ENCODE measurements at regions not wholly inside any gene's neighbourhood (a gene's known extent, or its start where the extent isn't known, plus 50 kb on each side); places are given as distances from the start of the nearest gene placed in this dataset.
A peak's percentile ranks its signal among the peaks of the same experiment; 100 is the strongest.

- no peak for DNase-seq
These were observed 464.1 kb upstream of the ARHGEF26 start for GRCh38 chr3:153657046-153657445.

DNA sequence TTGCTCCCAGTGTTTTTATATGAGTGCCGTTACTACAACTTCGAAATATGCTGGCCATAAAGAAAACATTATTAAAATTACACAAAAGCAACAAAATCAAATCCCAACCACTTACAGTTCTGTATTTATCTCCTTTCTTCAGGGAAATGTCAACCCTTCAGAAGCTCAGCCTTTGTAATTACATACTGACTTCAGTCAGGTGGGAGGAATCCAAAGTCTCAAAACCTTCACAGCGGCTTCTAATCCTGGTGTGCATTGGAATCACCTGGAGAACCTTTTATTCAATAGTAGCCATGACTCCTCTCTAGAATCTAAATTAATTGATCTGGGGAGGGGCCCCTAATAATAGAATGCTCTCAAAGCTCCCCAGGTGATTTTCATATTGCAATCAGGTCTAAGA lies 463.7 kb upstream of the ARHGEF26 start:
- no peak for DNase-seq

DNA sequence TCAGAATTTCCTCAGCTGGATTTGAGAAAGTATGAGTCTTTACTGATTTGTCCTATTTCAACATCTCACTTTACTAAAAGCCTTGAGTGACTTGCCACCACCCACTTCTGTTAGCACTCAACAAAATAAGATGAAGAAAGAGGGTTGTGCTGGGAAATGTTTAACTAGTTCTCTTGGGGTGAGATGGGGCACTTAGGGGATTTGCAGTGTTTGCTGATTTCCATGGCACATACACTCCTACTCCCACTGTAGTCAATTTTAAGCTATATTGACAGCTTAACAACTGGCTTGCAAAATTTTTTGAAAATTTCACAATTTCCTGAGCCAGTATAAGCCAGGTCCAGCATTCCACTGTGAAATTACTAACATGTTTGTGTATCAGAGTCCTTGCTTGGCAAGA lies 463.1 kb upstream of the ARHGEF26 start:
- DNase-seq: no peak

GRCh38 chr3:153666991-153667740 lies 454.0 kb upstream of the ARHGEF26 start:
- no peak for DNase-seq

DNA sequence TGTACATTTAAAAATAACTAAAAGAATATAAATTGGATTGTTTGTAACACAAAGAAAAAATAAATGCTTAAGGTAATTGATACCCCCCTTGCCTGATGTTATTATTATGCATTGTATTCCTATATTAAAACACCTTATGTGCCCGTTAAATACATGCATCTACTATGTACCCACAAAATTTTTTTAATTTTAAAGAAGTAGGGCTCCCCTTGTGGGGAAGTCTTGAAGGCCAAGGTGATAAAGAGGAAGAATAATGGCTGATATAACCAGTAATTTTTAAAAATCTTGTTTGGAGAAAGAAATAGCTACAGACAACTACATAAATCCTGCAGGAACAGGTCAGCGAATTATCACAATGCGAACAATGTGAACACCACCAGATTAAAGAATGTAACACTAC lies 451.7 kb upstream of the ARHGEF26 start:
- no peak for DNase-seq

GRCh38 chr3:153670577-153670976 lies 450.6 kb upstream of the ARHGEF26 start:
- no peak for DNase-seq

GRCh38 chr3:153673853-153674252 lies 447.3 kb upstream of the ARHGEF26 start:
- DNase-seq: no peak

DNA sequence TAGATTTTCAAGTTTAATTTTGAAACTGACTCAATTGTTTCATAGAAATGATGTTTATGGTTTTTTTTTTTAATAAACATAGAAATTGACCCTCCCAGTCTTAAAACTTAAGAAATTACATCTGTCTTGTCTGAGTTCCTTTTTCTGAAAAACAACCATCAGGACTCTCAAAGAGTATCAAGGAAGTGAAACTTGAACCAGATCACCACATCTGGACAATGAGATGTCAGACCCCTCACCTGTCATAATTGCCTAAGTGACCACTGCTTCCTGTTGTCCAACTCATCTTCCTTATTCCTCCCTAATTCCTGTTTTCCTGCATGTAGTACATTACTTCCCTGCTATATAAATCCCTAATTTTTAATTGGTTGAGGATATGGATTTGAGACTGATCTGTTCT lies 441.5 kb upstream of the ARHGEF26 start:
- DNase-seq: peak in 2 of 3 donors; percentile 4 to 20

DNA sequence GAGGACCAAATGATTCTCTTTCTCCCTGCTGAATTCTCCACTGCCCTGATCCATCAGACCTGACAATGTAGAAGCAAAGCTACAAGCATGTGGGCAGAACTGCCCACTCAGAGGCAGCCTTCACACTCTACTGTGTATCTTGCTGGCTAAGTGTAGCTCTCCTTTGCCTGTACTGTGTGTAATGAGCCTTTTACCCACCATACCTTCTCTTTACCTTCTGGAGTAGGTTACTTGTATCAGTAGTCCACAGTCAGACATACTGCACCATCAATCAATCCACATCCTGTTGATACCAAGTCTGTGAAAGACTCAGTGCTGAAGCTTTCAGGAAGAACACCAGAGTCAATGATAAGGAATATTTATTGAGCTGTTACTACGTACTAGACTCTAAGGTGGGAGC lies 440.7 kb upstream of the ARHGEF26 start:
- DNase-seq: no peak

DNA sequence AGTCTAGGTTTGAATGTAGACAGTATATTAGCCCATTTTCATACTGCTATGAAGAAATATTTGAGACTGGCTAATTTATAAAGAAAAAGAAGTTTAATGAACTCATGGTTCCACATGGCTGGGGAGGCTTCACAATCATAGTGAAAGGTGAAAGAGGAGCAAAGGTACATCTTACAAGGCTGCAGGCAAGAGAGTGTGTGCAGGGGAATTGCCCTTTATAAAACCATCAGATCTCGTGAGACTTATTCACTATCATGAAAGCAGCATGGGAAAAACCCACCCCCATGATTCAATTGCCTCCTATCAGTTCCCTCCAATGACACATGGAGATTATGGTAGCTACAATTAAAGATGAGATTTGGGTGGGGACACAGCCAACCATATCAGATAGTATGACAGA lies 440.1 kb upstream of the ARHGEF26 start:
- no peak for DNase-seq

DNA sequence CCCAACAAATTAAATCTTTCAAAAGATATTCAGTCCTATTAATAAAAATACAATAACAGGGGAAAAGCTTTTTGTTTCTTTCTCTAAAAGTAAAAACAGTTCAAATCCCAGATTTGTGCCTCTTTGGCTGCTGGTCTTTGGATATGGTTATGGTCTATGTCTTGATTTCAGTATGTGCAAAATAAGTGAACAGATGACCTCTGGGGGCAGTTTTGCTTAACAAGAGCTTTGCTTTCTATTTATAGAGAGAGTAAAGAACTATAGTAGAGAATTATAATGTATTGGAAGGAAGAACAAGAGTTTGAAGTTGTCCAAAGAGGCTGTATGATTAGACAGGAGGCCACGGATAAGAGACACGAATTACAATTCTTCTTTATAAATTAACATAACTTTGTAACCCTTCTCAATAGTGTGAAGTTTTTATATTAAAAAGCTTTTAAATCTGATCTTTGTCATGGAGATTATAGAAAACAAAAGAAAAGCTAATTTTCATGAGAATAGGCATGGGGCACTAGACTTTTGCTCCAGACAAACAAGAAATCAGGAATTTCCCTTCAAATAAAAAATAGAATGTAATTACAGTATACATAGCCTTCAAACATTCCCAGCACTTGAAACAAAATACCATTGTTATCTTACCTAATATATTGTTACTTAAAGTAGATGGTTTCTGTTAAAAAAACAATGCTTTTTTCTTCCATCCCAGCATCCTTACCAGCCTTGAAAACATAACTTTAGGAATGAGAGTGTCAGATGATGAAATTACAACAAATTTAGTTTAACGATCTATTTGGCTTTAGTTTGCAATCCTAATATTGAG lies 432.7 kb upstream of the ARHGEF26 start:
- peak in 1 of 3 donors; percentile 15 for DNase-seq

DNA sequence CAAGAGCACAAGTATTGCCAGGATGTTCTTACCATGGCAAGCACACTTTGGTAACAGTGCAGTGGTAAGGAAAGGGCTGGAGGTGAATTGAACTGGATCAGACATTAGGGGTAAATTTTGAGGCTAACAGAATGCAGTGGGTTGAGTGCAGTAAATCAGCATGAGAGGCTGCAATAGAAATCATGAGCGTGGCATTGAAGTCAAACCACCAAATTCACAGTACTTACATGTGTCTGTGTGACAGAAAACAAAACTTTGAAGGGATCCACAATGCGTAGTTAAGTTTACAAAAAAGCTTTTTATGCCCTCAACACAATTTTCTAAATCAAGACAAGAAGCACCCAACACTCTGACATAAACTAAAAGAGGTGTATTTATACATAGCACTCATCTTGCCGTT lies 428.0 kb upstream of the ARHGEF26 start:
- DNase-seq: no peak

DNA sequence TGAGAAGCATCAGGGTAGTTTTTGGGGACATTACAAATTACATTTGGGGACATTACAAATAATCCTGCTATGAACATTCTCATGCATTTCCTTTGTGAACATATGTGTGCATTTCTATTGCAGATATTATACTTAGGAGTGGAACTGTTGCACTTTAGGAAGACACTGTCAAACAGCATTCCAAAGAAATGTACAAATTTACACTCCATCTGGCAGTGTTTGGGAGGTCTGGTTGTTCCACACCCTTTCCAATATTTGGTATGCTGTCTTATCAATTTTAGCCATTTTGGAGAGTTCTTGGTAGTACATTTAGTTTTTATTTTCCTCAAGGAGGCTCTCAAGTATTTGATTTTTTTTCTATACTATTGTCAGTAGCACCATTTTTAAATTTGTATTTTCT lies 419.1 kb upstream of the ARHGEF26 start:
- DNase-seq: no peak

DNA sequence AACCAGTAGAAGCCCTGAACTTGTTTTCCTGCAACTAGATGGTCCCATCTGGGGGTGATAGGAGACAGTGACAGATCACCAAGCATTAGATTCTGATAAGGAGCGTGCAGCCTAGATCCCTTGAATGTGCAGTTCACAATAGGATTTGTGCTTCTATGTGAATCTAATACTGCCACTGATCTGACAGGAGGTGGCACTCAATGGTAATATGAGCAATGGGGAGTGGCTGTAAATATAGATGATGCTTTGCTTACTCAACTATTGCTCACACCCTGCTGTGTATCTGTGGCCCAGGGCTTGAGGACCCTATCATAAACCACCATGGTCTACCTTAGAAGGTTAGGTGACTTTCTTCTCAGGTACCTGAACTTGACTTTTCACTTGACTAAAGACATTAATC lies 417.1 kb upstream of the ARHGEF26 start:
- DNase-seq: no peak

DNA sequence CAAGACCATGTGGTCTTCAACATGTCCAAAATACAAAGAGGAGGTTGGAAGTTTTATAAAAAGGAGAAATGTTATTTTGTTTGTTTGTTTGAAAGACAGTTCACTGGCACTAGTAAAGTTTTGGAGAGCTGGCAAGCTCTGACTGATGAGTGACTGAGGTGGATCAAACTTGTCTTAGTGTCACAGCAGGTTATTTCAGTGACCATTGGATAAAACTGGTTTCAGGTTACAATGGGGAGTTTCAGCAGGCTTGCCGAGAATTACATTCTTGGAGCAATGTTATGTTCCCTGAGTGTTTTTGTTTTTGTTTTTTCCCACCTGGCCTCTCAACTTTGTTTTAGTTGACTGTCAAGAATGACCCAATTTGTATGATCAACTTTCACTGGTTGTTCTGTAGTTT lies 414.5 kb upstream of the ARHGEF26 start:
- no peak for DNase-seq

- no peak for DNase-seq
These were observed 407.2 kb upstream of the ARHGEF26 start for GRCh38 chr3:153714016-153714415.

DNA sequence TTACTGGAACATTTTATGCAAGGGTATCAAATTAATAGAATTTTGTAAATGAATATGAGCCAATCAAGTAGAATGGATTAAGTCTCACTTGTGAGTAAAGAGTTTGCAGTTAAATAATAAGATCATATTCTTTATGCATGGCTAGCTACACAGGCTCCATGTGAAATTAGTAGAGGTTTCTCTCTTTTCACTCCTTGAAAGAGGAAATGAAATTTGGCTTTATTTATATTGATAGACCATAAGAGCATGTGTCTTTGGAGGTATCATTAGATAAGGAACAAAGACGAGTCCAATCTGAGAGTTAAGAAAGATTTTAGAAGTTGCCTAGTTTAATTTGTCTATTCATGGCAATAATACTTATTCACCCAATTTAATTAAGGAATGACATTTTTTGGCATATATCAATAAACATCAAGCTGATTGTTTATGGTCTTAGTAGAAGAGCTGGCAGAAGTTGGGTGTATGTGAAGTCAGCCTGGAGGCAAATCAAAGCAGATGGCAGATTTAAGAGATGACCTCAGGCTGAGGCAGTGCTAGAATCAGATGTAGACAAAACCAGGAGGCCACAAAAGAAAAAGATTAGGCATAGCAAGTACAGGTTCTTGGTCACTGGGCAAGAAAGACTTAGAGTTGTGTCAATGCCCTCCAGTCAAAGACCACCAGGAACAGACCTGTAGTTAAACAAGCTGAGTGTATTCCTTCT lies 406.5 kb upstream of the ARHGEF26 start:
- DNase-seq: no peak

- no peak for DNase-seq
These were observed 399.0 kb upstream of the ARHGEF26 start for GRCh38 chr3:153722157-153722556.

DNA sequence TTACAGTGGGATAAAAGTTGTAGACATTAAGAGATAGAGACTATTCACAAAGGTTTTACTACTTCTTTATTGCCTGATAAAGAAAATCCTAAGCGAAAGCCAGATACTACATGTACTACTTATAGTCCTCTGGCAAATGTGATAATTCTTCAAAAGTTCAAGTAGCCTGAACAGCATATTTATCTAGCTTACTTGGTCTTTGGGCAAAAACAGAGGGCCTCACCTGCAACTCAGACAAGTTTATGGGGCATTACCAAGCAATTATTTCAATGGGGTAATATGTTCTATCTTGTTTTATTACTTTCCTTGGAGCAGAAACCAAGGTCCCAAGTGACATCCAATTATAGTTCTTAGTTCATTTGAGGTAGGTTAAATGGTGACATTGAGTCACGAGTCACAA lies 390.1 kb upstream of the ARHGEF26 start:
- no peak for DNase-seq

DNA sequence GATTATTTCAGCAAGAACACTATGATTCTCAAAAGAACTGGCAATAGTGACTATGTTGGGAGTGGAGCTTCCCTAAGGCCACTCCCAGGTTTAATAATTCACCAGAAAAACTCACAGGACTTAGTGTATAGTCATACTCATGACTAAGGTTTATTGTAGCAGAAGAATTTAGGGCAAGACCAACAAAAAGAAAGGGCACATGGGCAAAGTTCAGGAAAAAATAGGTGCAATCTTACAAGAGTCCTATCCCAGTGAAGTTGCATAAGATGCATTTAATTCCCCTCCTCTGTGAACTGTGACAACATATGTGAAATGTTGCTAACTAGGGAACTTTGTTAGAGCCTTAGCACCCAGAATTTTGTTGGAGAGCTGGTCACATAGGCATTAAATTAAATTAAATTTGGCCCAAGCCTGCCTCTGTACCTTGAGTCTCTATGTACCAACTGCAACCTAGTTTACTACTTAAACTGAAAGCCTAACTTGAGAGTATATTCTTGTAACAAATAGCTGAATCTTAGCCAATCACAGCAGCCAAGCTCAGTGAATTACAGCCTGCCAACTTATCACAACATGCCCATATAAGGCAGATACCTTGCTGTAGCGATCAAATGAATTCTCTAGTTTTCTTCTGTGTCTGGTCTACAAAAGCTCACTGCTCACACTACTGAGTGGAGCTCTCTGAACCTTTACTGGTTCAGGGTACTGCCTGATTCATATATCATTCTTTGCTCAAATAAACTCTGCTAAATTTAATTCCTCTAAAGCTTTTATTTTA lies 386.2 kb upstream of the ARHGEF26 start:
- DNase-seq: no peak

- DNase-seq: no peak
These were observed 381.1 kb upstream of the ARHGEF26 start for GRCh38 chr3:153740109-153740508.

- no peak for DNase-seq
These were observed 376.3 kb upstream of the ARHGEF26 start for GRCh38 chr3:153744889-153745288.
